Tibial artery (tissue), 4 donors: ENCODE measurements at regions not wholly inside any gene's neighbourhood (a gene's known extent, or its start where the extent isn't known, plus 50 kb on each side); places are given as distances from the start of the nearest gene placed in this dataset.

ENCODE experiments used
- DNase-seq, 2 donors: peaks; one replicate each; pipeline ENCODE4 v3.0.0-alpha.2; 2019
- H3K27ac ChIP-seq, 2 donors: fragments of 200-600 bp; sonication (generic) in 1 of 2; 1 replicate in 1 of 2; 2 replicates in 1 of 2; pipeline ENCODE4 v1.5.1; 2018 to 2019; ENCODE audit warnings: mild to moderate bottlenecking in 1 of 2
- H3K27me3 ChIP-seq, 2 donors: fragments of 200-600 bp; sonication (generic) in 1 of 2; one replicate each; pipeline versions ENCODE4 v1.5.1 to v1.6.0; 2016 to 2019
- H3K36me3 ChIP-seq, 3 donors: fragments of 200-600 bp; sonication (generic) in 2 of 3; one replicate each; pipeline ENCODE4 v1.5.1; 2016 to 2019; ENCODE audit warnings: mild to moderate bottlenecking in 2 of 3
- H3K4me1 ChIP-seq, 4 donors: fragments of 200-600 bp; sonication (generic) in 2 of 4; 1 replicate in 3 of 4; 2 replicates in 1 of 4; pipeline ENCODE4 v1.5.1; 2016 to 2019
- H3K4me3 ChIP-seq, 2 donors: fragments of 200-600 bp; sonication (generic) in 1 of 2; 1 replicate in 1 of 2; 2 replicates in 1 of 2; pipeline ENCODE4 v1.5.1; 2018 to 2019; ENCODE audit warnings: mild to moderate bottlenecking in 2 of 2
- H3K9me3 ChIP-seq, 3 donors: fragments of 200-600 bp; sonication (generic) in 1 of 3; one replicate each; pipeline ENCODE4 v1.5.1; 2016 to 2019
- intact Hi-C: fragments of 100-400 bp; cut with DNase I; formaldehyde crosslinking; loops from one replicate; pipeline ENCODE4 v1.15.0; 2023; ENCODE audit warnings: low total_unique reads
- TF ChIP-seq, protein P1 (sequence below), 2 experiments: fragments of 200-600 bp in 1 of 2; fragments of 450-650 bp in 1 of 2; IDR thresholded peaks; one replicate each; pipeline ENCODE4 v1.5.1; 2017 to 2019; ENCODE audit warnings: antibody characterized with exemption in 2 of 2, mild to moderate bottlenecking in 1 of 2, moderate library complexity in 1 of 2

DNA sequence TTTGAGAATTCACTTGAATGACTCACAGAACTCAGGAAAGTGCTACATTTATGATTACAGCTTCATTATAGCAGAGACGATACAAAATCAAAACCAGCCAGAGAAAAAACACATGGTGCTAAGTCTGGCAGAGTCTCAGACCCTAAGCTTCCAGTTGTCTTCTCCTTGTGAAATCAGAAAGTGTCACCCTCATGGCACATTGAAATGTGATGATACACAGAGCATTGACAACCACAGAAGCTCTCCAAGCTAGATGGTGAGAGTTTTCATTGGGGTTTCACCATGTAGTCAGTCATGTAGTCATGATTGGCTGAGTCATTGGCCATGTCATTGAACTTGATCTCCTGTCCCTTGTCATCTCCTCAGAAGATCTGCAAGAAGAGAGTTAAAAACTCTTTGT is 526.6 kb downstream of the MRPL39 start:
- intact Hi-C loops = no loop called here
- TF ChIP-seq, protein P1, sequence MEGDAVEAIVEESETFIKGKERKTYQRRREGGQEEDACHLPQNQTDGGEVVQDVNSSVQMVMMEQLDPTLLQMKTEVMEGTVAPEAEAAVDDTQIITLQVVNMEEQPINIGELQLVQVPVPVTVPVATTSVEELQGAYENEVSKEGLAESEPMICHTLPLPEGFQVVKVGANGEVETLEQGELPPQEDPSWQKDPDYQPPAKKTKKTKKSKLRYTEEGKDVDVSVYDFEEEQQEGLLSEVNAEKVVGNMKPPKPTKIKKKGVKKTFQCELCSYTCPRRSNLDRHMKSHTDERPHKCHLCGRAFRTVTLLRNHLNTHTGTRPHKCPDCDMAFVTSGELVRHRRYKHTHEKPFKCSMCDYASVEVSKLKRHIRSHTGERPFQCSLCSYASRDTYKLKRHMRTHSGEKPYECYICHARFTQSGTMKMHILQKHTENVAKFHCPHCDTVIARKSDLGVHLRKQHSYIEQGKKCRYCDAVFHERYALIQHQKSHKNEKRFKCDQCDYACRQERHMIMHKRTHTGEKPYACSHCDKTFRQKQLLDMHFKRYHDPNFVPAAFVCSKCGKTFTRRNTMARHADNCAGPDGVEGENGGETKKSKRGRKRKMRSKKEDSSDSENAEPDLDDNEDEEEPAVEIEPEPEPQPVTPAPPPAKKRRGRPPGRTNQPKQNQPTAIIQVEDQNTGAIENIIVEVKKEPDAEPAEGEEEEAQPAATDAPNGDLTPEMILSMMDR (IDR thresholded peaks at IDR 0.05) = no peak

DNA sequence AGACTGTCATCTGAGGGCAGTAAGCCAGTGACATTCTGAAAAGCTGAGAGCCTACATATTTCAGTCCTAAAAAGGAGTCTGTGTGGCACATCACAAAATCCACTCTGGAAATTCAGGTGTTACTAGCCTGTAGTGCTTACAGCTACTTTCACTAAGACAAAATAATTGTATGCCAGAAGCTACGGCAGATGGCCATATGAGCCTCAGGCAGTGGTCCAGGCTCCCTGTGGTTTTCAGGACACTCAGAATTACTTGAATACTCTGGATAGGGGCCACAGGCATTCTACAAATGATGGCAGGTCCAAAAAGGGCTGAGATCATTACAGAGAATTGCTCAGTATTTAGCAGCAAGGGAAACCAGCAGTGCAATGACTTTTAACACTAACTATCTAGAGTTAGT is 527.1 kb downstream of the MRPL39 start:
- DNase-seq = no peak
- intact Hi-C loops = no loop called here
- H3K4me3 ChIP-seq = no peak overlapping the region

More for the DNA sequence above, 526.6 kb downstream of the MRPL39 start:
- Histone ChIP-seq H3K9me3 (no peaks in the 10 kb centered on the region), H3K4me3 (no peak overlapping the region), H3K27me3 (no peaks in the 10 kb centered on the region), H3K27ac (no peak overlapping the region), H3K36me3 (no peaks in the 10 kb centered on the region), H3K4me1 (no peaks in the 10 kb centered on the region)
- no peak for DNase-seq

DNA sequence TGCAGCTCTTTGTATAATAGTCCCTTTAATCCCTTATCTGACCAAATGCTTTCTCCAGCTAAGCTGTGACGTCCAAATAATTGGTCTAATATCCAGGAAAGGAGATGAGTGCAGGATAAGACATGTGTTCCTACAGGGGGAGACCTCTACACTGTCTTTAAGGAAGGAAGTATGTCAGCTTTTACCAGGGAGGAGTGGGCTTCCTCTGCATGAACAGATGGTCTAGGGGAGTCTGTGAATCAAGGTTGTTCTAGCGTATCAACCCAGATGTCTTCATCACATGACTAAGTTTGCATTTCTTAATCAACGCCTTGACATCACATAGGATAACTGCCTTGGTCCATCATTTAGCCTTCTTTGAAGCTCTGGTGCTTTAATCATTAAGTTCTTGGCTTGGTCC is 528.2 kb downstream of the MRPL39 start:
- H3K36me3 ChIP-seq = no peaks in the 10 kb centered on the region
- TF ChIP-seq, protein P1 (IDR thresholded peaks at IDR 0.05) = no peak
- H3K27ac ChIP-seq = no peak overlapping the region
- H3K4me1 ChIP-seq = no peaks in the 10 kb centered on the region
- intact Hi-C loops = no loop called here
- DNase-seq = no peak
- H3K4me3 ChIP-seq = no peak overlapping the region
- H3K27me3 ChIP-seq = no peaks in the 10 kb centered on the region
- H3K9me3 ChIP-seq = no peaks in the 10 kb centered on the region

More for the DNA sequence above, 527.1 kb downstream of the MRPL39 start:
- TF ChIP-seq, protein P1 (IDR thresholded peaks at IDR 0.05) = no peak
- no peaks in the 10 kb centered on the region for H3K9me3 ChIP-seq
- no peaks in the 10 kb centered on the region for H3K27me3 ChIP-seq
- no peaks in the 10 kb centered on the region for H3K36me3 ChIP-seq
- H3K4me1 ChIP-seq = no peaks in the 10 kb centered on the region
- no peak overlapping the region for H3K27ac ChIP-seq

DNA sequence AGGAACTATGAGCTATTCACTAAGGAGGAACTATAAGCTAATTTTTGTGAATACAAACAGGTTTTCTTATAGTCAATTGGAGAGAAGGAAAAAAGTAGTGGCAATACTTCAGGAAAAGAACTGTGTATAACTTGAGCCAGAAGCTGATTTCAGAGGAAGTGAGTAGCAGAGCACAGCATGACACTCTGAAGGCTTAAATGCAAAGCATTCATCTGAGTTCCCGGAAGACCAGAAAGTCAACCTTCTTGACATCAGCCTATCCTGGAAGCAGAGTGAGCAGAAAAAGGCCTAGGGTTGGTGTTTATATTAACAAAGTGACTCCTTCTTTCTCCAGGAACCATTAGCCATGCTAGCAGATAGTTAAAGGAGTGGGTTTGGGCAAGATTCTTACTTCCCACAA is 545.2 kb downstream of the MRPL39 start:
- no peaks in the 10 kb centered on the region for H3K4me1 ChIP-seq
- TF ChIP-seq, protein P1 (IDR thresholded peaks at IDR 0.05) = no peak
- intact Hi-C loops = no loop called here
- H3K27ac ChIP-seq = no peak overlapping the region
- H3K36me3 ChIP-seq = no peaks in the 10 kb centered on the region
- H3K9me3 ChIP-seq = no peaks in the 10 kb centered on the region
- DNase-seq = no peak
- H3K4me3 ChIP-seq = no peak overlapping the region
- no peaks in the 10 kb centered on the region for H3K27me3 ChIP-seq

DNA sequence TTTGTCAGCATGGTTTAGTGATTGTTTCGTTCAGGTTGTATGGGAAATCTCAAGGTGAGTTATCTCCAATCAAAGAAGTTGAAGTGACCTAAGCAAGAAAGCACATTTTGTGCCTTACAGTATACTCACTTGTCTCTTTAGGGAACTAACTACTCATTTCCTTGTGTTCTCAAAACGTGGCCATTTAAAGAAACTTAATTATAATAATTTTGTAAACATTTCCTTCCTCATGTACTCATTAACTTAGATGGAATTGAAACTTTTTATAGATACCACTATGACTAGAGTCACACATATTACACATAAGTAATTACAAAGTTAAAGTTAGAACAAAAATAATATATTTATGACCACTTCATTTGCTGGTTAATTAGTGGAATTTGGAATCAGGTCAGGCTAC is 552.6 kb downstream of the MRPL39 start:
- H3K27me3 ChIP-seq = no peaks in the 10 kb centered on the region
- H3K36me3 ChIP-seq = no peaks in the 10 kb centered on the region
- intact Hi-C loops = no loop called here
- TF ChIP-seq, protein P1 (IDR thresholded peaks at IDR 0.05) = no peak
- H3K4me1 ChIP-seq = no peaks in the 10 kb centered on the region
- no peak overlapping the region for H3K4me3 ChIP-seq
- H3K9me3 ChIP-seq = no peaks in the 10 kb centered on the region
- DNase-seq = no peak
- no peak overlapping the region for H3K27ac ChIP-seq
